ENCODE measurements at regions not wholly inside any gene's neighbourhood (a gene's known extent, or its start where the extent isn't known, plus 50 kb on each side); places are given as distances from the start of the nearest gene placed in this dataset.

GRCh38 chr9:107883496-107884124, 394.0 kb upstream of the KLF4 start:
- no peak for DNase-seq
- TF ChIP-seq POLR2A (IDR thresholded peaks at IDR 0.05; ENCODE audit: low read length) (no peak), GATA1 (IDR thresholded peaks at IDR 0.05; ENCODE audit: low read depth, low read length) (no peak)

GRCh38 chr9:107881626-107882300, 392.2 kb upstream of the KLF4 start:
- no peak for DNase-seq
- TF ChIP-seq POLR2A (IDR thresholded peaks at IDR 0.05; ENCODE audit: low read length) (no peak), GATA1 (IDR thresholded peaks at IDR 0.05; ENCODE audit: low read depth, low read length) (no peak)

- TF ChIP-seq POLR2A (IDR thresholded peaks at IDR 0.05; ENCODE audit: low read length) (no peak), GATA1 (IDR thresholded peaks at IDR 0.05; ENCODE audit: low read depth, low read length) (no peak)
- DNase-seq = no peak
Measured at GRCh38 chr9:107878462-107878861, 388.9 kb upstream of the KLF4 start.

GRCh38 chr9:107875571-107875980, 386.0 kb upstream of the KLF4 start:
- DNase-seq = no peak
- TF ChIP-seq POLR2A (IDR thresholded peaks at IDR 0.05; ENCODE audit: low read length) (no peak), GATA1 (IDR thresholded peaks at IDR 0.05; ENCODE audit: low read depth, low read length) (no peak)

- no peak for DNase-seq
- TF ChIP-seq POLR2A (IDR thresholded peaks at IDR 0.05; ENCODE audit: low read length) (no peak), GATA1 (IDR thresholded peaks at IDR 0.05; ENCODE audit: low read depth, low read length) (no peak)
Measured at GRCh38 chr9:107874591-107875369, 385.2 kb upstream of the KLF4 start.

GRCh38 chr9:107874137-107874536, 384.6 kb upstream of the KLF4 start:
- DNase-seq = no peak
- TF ChIP-seq GATA1 (IDR thresholded peaks at IDR 0.05; ENCODE audit: low read depth, low read length) (no peak), POLR2A (IDR thresholded peaks at IDR 0.05; ENCODE audit: low read length) (no peak)

DNA sequence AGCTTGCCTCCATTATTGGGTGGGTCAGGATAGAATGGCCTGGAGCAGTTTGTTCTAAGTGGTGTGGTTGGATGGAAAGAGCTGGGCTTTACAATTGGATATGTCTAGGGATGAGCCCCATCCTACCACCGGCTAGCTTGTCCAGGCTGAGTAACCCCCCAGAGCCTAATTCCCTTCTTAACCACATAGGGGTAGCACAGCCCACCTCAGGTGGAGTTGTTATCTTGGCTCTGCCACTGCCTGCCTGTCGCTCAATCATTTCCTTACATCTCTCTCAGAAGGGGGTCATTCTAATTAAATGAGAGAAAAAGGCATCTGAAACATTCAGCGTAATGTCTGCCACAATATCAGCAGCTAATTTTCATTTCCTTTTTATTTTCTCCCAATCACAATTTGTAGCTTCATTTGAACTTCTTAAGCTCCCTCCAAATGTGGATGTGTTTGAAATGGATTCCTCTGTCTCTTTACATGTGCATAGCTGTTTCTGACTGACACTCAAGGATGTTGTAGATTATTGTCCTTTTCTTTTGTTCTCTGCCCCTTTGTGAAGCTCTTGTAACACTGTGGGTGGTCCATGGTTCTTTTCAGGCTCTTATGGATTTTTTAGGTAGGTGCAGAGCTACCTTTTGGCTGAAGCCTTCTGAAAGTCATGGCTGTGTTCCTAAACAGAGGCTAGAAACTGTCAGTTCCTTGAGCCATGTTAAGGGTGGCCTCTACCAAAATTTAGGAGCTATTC, 383.1 kb upstream of the KLF4 start:
- TF ChIP-seq GATA1 (IDR thresholded peaks at IDR 0.05; ENCODE audit: low read depth, low read length) = no peak
- no peak for DNase-seq

DNA sequence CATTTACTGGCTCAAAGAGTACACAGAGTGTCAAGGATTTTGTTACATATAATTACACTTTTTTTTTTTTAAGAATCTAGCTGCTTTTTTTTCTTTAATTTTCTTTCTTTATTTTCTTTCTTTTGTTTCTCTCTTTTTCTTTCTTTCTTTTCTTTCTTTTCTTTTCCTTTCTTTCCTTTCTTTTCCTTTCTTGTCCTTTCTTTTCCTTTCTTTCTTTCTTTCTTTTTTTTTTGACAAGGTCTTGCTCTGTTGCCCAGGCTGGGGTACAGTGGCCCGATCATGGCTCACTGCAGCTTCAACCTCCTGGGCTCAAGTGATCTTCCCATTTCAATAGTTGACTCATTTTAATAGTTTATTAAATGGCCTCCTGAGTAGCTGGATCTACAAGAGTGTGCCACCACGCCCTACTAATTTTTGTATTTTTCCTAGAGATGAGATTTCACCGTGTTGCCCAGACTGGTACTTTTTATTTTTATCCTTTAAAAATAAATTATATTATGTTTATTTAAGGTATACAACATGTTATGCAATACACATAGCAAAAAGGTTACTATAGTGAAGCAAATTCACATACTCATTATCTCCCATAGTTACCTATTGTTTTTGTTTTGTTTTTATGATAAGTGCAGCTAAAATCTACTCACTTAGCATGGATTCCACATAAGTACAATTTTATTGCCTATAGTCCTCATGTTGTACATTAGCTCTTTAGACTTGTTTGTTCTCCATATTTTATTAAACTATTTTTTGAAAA, 381.5 kb upstream of the KLF4 start:
- no peak for TF ChIP-seq POLR2A (IDR thresholded peaks at IDR 0.05; ENCODE audit: low read length)
- TF ChIP-seq GATA1 (IDR thresholded peaks at IDR 0.05; ENCODE audit: low read depth, low read length) = no peak

GRCh38 chr9:107870221-107870620, 380.7 kb upstream of the KLF4 start:
- DNase-seq = no peak
- no peak for TF ChIP-seq GATA1 (IDR thresholded peaks at IDR 0.05; ENCODE audit: low read depth, low read length)
- TF ChIP-seq POLR2A (IDR thresholded peaks at IDR 0.05; ENCODE audit: low read length) = no peak

More for the DNA sequence above, 381.5 kb upstream of the KLF4 start:
- DNase-seq = no peak

DNA sequence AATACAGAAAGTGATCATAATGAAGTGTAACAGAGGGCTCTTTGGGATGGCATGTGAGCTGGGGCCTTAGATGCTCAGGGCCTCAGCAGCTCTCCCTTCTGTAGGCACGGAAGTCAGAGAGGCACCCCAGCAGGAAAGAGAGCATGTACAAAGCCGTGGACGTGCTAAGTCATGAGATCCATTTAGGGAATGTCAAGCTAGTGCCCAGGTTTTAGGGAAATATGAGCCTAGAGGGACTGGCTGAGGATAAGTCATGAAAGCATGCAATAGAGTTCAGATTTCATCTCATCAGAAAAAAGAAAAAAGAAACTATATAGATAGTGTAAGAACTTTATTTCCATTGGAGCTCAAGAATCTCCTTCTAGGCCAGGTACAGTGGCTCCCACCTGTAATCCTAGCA, 379.5 kb upstream of the KLF4 start:
- TF ChIP-seq POLR2A (IDR thresholded peaks at IDR 0.05; ENCODE audit: low read length) = no peak
- no peak for TF ChIP-seq GATA1 (IDR thresholded peaks at IDR 0.05; ENCODE audit: low read depth, low read length)
- no peak for DNase-seq

- no peak for TF ChIP-seq GATA1 (IDR thresholded peaks at IDR 0.05; ENCODE audit: low read depth, low read length)
- no peak for TF ChIP-seq POLR2A (IDR thresholded peaks at IDR 0.05; ENCODE audit: low read length)
Measured at GRCh38 chr9:107868186-107868585, 378.6 kb upstream of the KLF4 start.

DNA sequence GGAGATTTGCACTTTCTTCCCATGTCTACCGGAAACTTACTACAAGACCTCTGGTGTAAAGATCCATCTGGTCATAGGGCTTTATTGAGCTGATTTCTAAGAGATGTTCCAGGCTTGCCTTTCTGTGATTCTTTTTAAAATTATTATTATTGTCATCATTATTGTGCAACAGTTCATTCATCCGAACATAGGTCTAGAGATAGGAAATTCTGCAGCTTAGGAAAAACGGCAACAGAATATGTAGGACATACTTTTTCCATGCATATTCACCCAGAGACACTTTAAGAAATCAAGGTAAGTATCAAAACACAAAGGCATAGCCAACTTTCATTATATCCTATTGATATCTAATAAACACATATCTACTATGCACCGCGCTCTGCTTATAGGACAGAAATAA, 378.2 kb upstream of the KLF4 start:
- TF ChIP-seq POLR2A (IDR thresholded peaks at IDR 0.05; ENCODE audit: low read length) (no peak), GATA1 (IDR thresholded peaks at IDR 0.05; ENCODE audit: low read depth, low read length) (no peak)
- DNase-seq = no peak

More at GRCh38 chr9:107868186-107868585, 378.6 kb upstream of the KLF4 start:
- no peak for DNase-seq

GRCh38 chr9:107866711-107867311, 377.2 kb upstream of the KLF4 start:
- DNase-seq = no peak
- no peak for TF ChIP-seq GATA1 (IDR thresholded peaks at IDR 0.05; ENCODE audit: low read depth, low read length)
- no peak for TF ChIP-seq POLR2A (IDR thresholded peaks at IDR 0.05; ENCODE audit: low read length)

All from erythroblast (primary cell).